Astrocyte (in vitro differentiated cells and primary cell): ENCODE measurements at regions not wholly inside any gene's neighbourhood (a gene's known extent, or its start where the extent isn't known, plus 50 kb on each side); places are given as distances from the start of the nearest gene placed in this dataset.

Experiments used
- DNase-seq: peaks from one replicate; pipeline ENCODE4 v3.0.0-alpha.2; 2010; ENCODE audit warnings: low read depth
- FAIRE-seq: peaks from 2 replicates; lab custom pipeline; 2011; peaks lifted over from hg19 to GRCh38; lab: Jason Lieb, UNC
- H2AFZ ChIP-seq: 2 replicates; pipeline ENCODE4 v1.6.0; 2012; ENCODE audit warnings: low read depth, low read length, inconsistent platforms
- H3K27ac ChIP-seq: 2 replicates; pipeline ENCODE4 v1.5.1; 2011; ENCODE audit warnings: low read depth, low read length, inconsistent platforms
- H3K27me3 ChIP-seq: 2 replicates; pipeline ENCODE4 v1.6.0; 2011; ENCODE audit warnings: low read length, inconsistent platforms; ENCODE audit not compliant: insufficient read depth
- H3K36me3 ChIP-seq: 2 replicates; pipeline ENCODE4 v1.5.1; 2011; ENCODE audit warnings: low read length, inconsistent platforms; ENCODE audit not compliant: insufficient read depth
- H3K4me1 ChIP-seq: 2 replicates; pipeline ENCODE4 v1.5.1; 2011; ENCODE audit warnings: low read length, inconsistent platforms; ENCODE audit not compliant: insufficient read depth
- H3K4me2 ChIP-seq: 2 replicates; pipeline ENCODE4 v1.6.0; 2012; ENCODE audit warnings: low read length, inconsistent platforms
- H3K4me3 ChIP-seq: 2 replicates; pipeline ENCODE4 v1.5.1; 2011; ENCODE audit warnings: low read depth, mild to moderate bottlenecking, low read length, inconsistent platforms; ENCODE audit not compliant: insufficient read depth
- H3K79me2 ChIP-seq: 2 replicates; pipeline ENCODE4 v1.6.0; 2012; ENCODE audit warnings: mild to moderate bottlenecking, low read length, inconsistent platforms; ENCODE audit not compliant: insufficient read depth
- H3K9ac ChIP-seq: 2 replicates; pipeline ENCODE4 v1.6.0; 2012; ENCODE audit warnings: mild to moderate bottlenecking, low read length, inconsistent platforms
- H3K9me3 ChIP-seq: 2 replicates; pipeline ENCODE4 v1.5.1; 2012; ENCODE audit warnings: low read depth, mild to moderate bottlenecking, low read length, inconsistent platforms; ENCODE audit not compliant: insufficient read depth
- H4K20me1 ChIP-seq: 2 replicates; pipeline ENCODE4 v1.6.0; 2012; ENCODE audit warnings: low read length, inconsistent platforms; ENCODE audit not compliant: insufficient read depth
- H3K27ac Mint-ChIP-seq: one replicate; pipeline ENCODE4 v1.8.0; 2021; ENCODE audit warnings: mild to moderate bottlenecking, mixed read lengths; ENCODE audit not compliant: unreplicated experiment
- H3K27me3 Mint-ChIP-seq: one replicate; pipeline ENCODE4 v1.8.0; 2021; ENCODE audit warnings: low read depth, mixed read lengths; ENCODE audit not compliant: unreplicated experiment
- H3K36me3 Mint-ChIP-seq: one replicate; pipeline ENCODE4 v1.8.0; 2021; ENCODE audit warnings: low read depth, mixed read lengths; ENCODE audit not compliant: unreplicated experiment
- H3K4me1 Mint-ChIP-seq: one replicate; pipeline ENCODE4 v1.8.0; 2021; ENCODE audit warnings: low read depth, mixed read lengths; ENCODE audit not compliant: unreplicated experiment
- H3K4me3 Mint-ChIP-seq: one replicate; pipeline ENCODE4 v1.8.0; 2021; ENCODE audit warnings: mild to moderate bottlenecking, moderate library complexity, mixed read lengths; ENCODE audit not compliant: unreplicated experiment
- H3K9me3 Mint-ChIP-seq: one replicate; pipeline ENCODE4 v1.8.0; 2021; ENCODE audit warnings: mild to moderate bottlenecking, mixed read lengths; ENCODE audit not compliant: unreplicated experiment
- EZH2 ChIP-seq: IDR thresholded peaks from 2 replicates; pipeline ENCODE4 v1.6.1; 2012; ENCODE audit warnings: mild to moderate bottlenecking, low read length, inconsistent platforms; ENCODE audit not compliant: insufficient read depth
- TF ChIP-seq, protein P1 (sequence below): IDR thresholded peaks from 2 replicates; pipeline ENCODE4 v1.5.1; 2011; ENCODE audit warnings: low read depth, mild to moderate bottlenecking, inconsistent platforms, low read length, moderate library complexity; ENCODE audit not compliant: insufficient read depth

DNA sequence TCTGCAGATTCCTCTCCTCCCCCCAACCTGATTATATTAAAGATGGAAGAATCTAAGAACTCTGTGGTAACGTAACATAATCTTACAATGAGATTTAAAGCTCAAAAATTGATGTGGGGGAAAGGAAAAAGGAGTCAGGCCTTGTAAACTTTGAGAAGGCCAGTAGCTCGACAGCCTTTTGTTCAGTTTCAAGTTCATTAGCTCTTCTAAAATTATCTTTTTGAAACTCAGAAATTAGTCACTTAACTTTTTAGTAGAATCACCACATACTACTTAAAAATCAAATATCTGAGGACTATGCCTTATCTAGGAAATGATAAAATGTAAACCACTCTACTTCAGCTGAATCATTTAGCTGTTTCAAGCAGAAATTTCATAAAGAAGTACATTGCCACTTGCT is 996.2 kb downstream of the AMY1C start:
- H3K4me1 Mint-ChIP-seq = no peaks in the 10 kb centered on the region
- TF ChIP-seq EZH2 = no peak
- TF ChIP-seq, protein P1, sequence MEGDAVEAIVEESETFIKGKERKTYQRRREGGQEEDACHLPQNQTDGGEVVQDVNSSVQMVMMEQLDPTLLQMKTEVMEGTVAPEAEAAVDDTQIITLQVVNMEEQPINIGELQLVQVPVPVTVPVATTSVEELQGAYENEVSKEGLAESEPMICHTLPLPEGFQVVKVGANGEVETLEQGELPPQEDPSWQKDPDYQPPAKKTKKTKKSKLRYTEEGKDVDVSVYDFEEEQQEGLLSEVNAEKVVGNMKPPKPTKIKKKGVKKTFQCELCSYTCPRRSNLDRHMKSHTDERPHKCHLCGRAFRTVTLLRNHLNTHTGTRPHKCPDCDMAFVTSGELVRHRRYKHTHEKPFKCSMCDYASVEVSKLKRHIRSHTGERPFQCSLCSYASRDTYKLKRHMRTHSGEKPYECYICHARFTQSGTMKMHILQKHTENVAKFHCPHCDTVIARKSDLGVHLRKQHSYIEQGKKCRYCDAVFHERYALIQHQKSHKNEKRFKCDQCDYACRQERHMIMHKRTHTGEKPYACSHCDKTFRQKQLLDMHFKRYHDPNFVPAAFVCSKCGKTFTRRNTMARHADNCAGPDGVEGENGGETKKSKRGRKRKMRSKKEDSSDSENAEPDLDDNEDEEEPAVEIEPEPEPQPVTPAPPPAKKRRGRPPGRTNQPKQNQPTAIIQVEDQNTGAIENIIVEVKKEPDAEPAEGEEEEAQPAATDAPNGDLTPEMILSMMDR = no peak
- no peak overlapping the region for H2AFZ ChIP-seq
- H3K36me3 Mint-ChIP-seq = no peaks in the 10 kb centered on the region
- H3K4me3 Mint-ChIP-seq = no peak overlapping the region
- no peaks in the 10 kb centered on the region for H3K4me1 ChIP-seq
- H3K27me3 ChIP-seq = no peaks in the 10 kb centered on the region
- no peak overlapping the region for H3K27ac Mint-ChIP-seq
- H3K4me2 ChIP-seq = no peak overlapping the region
- no peaks in the 10 kb centered on the region for H3K9me3 ChIP-seq
- H3K36me3 ChIP-seq = no peaks in the 10 kb centered on the region
- H4K20me1 ChIP-seq = no peaks in the 10 kb centered on the region
- no peak overlapping the region for H3K9ac ChIP-seq
- no peak for DNase-seq
- H3K27ac ChIP-seq = no peak overlapping the region
- H3K79me2 ChIP-seq = no peaks in the 10 kb centered on the region
- H3K27me3 Mint-ChIP-seq = peaks cover 2% of the 10 kb centered on the region
- FAIRE-seq = no peak
- no peak overlapping the region for H3K4me3 ChIP-seq
- no peaks in the 10 kb centered on the region for H3K9me3 Mint-ChIP-seq

DNA sequence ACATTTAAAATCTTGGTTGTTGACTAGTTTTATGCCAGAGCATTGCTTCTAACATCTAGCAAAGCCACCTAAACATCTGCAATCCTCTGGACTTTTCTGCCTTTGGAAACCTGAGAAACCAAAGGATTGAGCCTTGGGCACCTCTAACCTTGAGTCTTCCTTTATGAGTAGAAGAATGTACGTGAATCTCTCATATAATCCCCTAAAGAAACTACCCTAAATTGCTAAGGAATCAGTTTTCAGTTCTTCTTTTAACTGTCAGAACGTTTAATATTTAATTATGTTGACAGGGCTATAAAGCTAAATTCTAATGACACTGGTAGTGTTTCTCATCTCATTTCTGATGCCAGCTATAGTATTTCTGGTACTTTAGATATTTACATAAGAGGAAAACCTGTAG is 997.3 kb downstream of the AMY1C start:
- H3K4me1 Mint-ChIP-seq = no peaks in the 10 kb centered on the region
- FAIRE-seq = no peak

DNA sequence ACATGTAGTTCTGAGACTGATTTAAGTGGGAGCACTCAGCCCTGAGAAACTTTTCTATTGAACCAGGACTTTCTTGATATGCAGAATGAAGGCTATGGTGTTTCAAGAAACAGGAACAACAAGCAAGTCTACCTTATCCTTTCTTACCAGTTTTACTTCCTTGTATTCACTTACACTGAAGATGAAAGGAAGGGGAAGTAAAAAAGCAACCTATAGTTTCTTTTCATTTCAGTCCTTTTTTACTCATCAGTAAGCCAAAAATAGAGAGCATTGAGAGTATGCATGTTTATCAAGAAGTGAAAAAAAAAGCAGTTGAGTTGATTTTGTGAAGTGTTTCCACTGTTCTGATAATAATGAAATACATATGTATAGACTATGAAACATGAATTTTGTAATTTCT is 1010.3 kb downstream of the AMY1C start:
- Histone ChIP-seq H3K4me1 (no peaks in the 10 kb centered on the region), H3K36me3 (no peaks in the 10 kb centered on the region), H3K9ac (no peak overlapping the region), H3K27ac (no peak overlapping the region), H3K27me3 (no peaks in the 10 kb centered on the region), H4K20me1 (no peaks in the 10 kb centered on the region), H3K4me2 (no peak overlapping the region), H3K79me2 (no peaks in the 10 kb centered on the region), H3K9me3 (no peaks in the 10 kb centered on the region), H2AFZ (no peak overlapping the region), H3K4me3 (no peak overlapping the region)
- H3K4me3 Mint-ChIP-seq = no peak overlapping the region
- FAIRE-seq (no peak), DNase-seq (no peak)
- no peak for TF ChIP-seq EZH2
- TF ChIP-seq, protein P1 = no peak
- H3K9me3 Mint-ChIP-seq = no peaks in the 10 kb centered on the region
- H3K36me3 Mint-ChIP-seq = no peaks in the 10 kb centered on the region
- no peaks in the 10 kb centered on the region for H3K27me3 Mint-ChIP-seq
- no peak overlapping the region for H3K27ac Mint-ChIP-seq
- no peaks in the 10 kb centered on the region for H3K4me1 Mint-ChIP-seq

More for the DNA sequence above, 997.3 kb downstream of the AMY1C start:
- no peaks in the 10 kb centered on the region for H3K9me3 Mint-ChIP-seq
- TF ChIP-seq, protein P1 = no peak
- TF ChIP-seq EZH2 = no peak
- no peaks in the 10 kb centered on the region for H3K79me2 ChIP-seq
- no peaks in the 10 kb centered on the region for H3K9me3 ChIP-seq
- no peak overlapping the region for H3K9ac ChIP-seq
- H3K4me2 ChIP-seq = no peak overlapping the region
- no peaks in the 10 kb centered on the region for H3K36me3 ChIP-seq
- no peak overlapping the region for H3K4me3 Mint-ChIP-seq
- no peak for DNase-seq
- H3K4me3 ChIP-seq = no peak overlapping the region
- no peaks in the 10 kb centered on the region for H4K20me1 ChIP-seq
- no peak overlapping the region for H3K27ac Mint-ChIP-seq
- H3K27ac ChIP-seq = no peak overlapping the region
- no peak overlapping the region for H2AFZ ChIP-seq
- H3K27me3 ChIP-seq = no peaks in the 10 kb centered on the region
- H3K36me3 Mint-ChIP-seq = no peaks in the 10 kb centered on the region
- peaks cover 2% of the 10 kb centered on the region for H3K27me3 Mint-ChIP-seq
- no peaks in the 10 kb centered on the region for H3K4me1 ChIP-seq
